Esophagus squamous epithelium (tissue), 4 donors: ENCODE measurements at regions not wholly inside any gene's neighbourhood (a gene's known extent, or its start where the extent isn't known, plus 50 kb on each side); places are given as distances from the start of the nearest gene placed in this dataset.

Source experiments
- CTCF ChIP-seq, 6 experiments: fragments of 450-650 bp in 4 of 6; fragments of 200-600 bp in 2 of 6; sonication (generic) in 2 of 6; IDR thresholded peaks; one replicate each; pipeline ENCODE4 v1.5.1; 2016 to 2019; ENCODE audit warnings: antibody characterized with exemption in 6 of 6, mild to moderate bottlenecking in 4 of 6, moderate library complexity in 4 of 6
- POLR2A ChIP-seq, 4 donors: fragments of 450-650 bp; IDR thresholded peaks; one replicate each; pipeline ENCODE4 v1.6.1; 2017; ENCODE audit warnings: antibody characterized with exemption in 4 of 4, mild to moderate bottlenecking in 4 of 4, moderate library complexity in 3 of 4

GRCh38 chr5:56346741-56347535, 113.8 kb upstream of the ANKRD55 start:
- TF ChIP-seq CTCF (IDR thresholded peaks at IDR 0.05): no peak
- TF ChIP-seq POLR2A (IDR thresholded peaks at IDR 0.05): no peak
